Activated T-helper 1 cell treated with anti-CD3 and anti-CD28 coated beads, Interleukin-12 subunit alpha, Interleukin-12 subunit beta, Interleukin-2, Interleukin-4 antibody, amounts not matched to agents 30 ng/mL and 10 ng/mL and 1 ng/mL, durations not matched to agents 14 hours and 24 hours and 36 hours (primary cell): ENCODE measurements at regions not wholly inside any gene's neighbourhood (a gene's known extent, or its start where the extent isn't known, plus 50 kb on each side); places are given as distances from the start of the nearest gene placed in this dataset.
"Not testable (repeated sequence)": the region's sequence is repeated elsewhere in the genome, so short reads cannot be mapped to it uniquely, and the experiment has no call there.

Experiments
- DNase-seq: peaks from one replicate; pipeline ENCODE4 v3.0.0; 2021; ENCODE audit warnings: low spot score
- H3K27ac Mint-ChIP-seq: one replicate; pipeline ENCODE4 v1.8.0; 2021; ENCODE audit warnings: mild to moderate bottlenecking, mixed read lengths
- H3K27me3 Mint-ChIP-seq: one replicate; pipeline ENCODE4 v1.8.0; 2022; ENCODE audit warnings: mild to moderate bottlenecking, moderate library complexity, mixed read lengths; ENCODE audit not compliant: insufficient read depth
- H3K36me3 Mint-ChIP-seq: one replicate; pipeline ENCODE4 v1.8.0; 2021; ENCODE audit warnings: low read depth, mixed read lengths
- H3K4me1 Mint-ChIP-seq: one replicate; pipeline ENCODE4 v1.8.0; 2021; ENCODE audit warnings: low read depth, mixed read lengths
- H3K4me3 Mint-ChIP-seq: one replicate; pipeline ENCODE4 v1.8.0; 2021; ENCODE audit warnings: mild to moderate bottlenecking, moderate library complexity, mixed read lengths
- H3K9me3 Mint-ChIP-seq: one replicate; pipeline ENCODE4 v1.8.0; 2021; ENCODE audit warnings: mixed read lengths
- intact Hi-C: fragments of 100-400 bp; cut with micrococcal nuclease; formaldehyde crosslinking; loops from one replicate; pipeline ENCODE4 v1.15.1; 2024

DNA sequence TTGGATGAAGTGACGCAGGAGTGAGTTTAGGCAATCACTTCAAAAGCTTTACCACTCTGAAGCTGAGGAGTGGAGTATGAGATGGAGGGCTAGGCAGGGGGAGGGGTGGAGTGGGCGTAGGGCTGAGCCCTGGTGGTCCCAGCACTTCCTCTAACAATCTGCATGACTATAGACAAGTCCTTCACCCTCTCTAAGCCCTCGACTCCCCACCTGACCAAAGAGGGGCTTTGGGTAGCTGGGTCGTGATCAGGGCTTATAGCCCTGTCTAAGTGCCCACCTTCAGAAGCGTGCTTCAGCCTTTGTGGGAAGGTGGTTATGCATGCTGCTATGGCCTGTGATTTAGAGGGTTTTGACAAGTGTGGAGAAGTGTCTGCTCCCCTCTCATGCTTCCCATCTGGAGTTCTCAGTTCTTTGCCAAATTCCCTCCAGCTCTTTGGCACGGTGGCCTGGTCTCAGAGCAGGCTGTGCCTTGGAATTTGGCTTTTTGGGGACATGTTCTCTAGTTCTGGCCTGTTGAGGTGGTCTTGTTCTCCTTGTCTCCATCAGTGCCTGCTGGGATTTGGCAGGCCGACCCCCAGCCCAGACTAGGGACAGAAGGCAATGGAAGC is 53.0 kb downstream of the ACTBL2 start:
- intact Hi-C loops, result no loop called here
- DNase-seq, result no peak
- Mint-ChIP-seq H3K9me3 (no peaks in the 10 kb centered on the region), H3K4me3 (no peak overlapping the region), H3K4me1 (no peaks in the 10 kb centered on the region), H3K27me3 (no peaks in the 10 kb centered on the region), H3K27ac (no peak overlapping the region), H3K36me3 (no peaks in the 10 kb centered on the region)

- H3K9me3 Mint-ChIP-seq, H3K27ac Mint-ChIP-seq, H3K4me3 Mint-ChIP-seq, H3K27me3 Mint-ChIP-seq, H3K36me3 Mint-ChIP-seq, DNase-seq, H3K4me1 Mint-ChIP-seq, intact Hi-C loops: not testable (repeated sequence)
These were observed 53.6 kb downstream of the ACTBL2 start for GRCh38 chr5:57429021-57429420.

GRCh38 chr5:57422993-57423392 is 59.6 kb downstream of the ACTBL2 start:
- no peaks in the 10 kb centered on the region for H3K36me3 Mint-ChIP-seq
- DNase-seq, result no peak
- no peak overlapping the region for H3K4me3 Mint-ChIP-seq
- intact Hi-C loops, result no loop called here
- peaks cover 3% of the 10 kb centered on the region for H3K9me3 Mint-ChIP-seq
- H3K27me3 Mint-ChIP-seq, result no peaks in the 10 kb centered on the region
- H3K4me1 Mint-ChIP-seq, result no peaks in the 10 kb centered on the region
- no peak overlapping the region for H3K27ac Mint-ChIP-seq

GRCh38 chr5:57422341-57422740 is 60.3 kb downstream of the ACTBL2 start:
- no peaks in the 10 kb centered on the region for H3K36me3 Mint-ChIP-seq
- no peak for DNase-seq
- no peaks in the 10 kb centered on the region for H3K27me3 Mint-ChIP-seq
- intact Hi-C loops, result no loop called here
- H3K4me3 Mint-ChIP-seq, result no peak overlapping the region
- H3K9me3 Mint-ChIP-seq, result peaks cover 3% of the 10 kb centered on the region
- no peaks in the 10 kb centered on the region for H3K4me1 Mint-ChIP-seq
- no peak overlapping the region for H3K27ac Mint-ChIP-seq

DNA sequence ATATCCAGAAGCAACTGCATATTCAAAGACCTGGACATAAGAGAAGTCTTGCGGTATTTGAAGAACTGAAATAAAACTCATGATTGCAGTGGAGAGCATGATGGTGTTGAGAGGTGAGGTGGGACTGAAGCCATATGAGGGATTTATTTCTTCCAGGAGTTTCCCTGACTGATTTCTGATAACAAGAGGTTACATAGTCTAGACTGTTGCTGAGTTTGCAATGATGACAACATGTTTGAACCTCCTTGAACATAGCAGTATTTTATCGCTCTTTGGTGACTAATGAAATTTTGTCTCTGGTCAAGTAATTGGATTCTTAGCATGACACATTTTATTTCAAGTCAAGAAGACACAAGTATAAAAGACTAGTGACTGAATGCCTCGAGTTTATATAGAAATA is 61.8 kb downstream of the ACTBL2 start:
- Mint-ChIP-seq H3K4me3 (no peak overlapping the region), H3K27me3 (peaks cover 2% of the 10 kb centered on the region), H3K9me3 (peaks cover 3% of the 10 kb centered on the region), H3K27ac (no peak overlapping the region), H3K36me3 (no peaks in the 10 kb centered on the region), H3K4me1 (no peaks in the 10 kb centered on the region)
- DNase-seq, result no peak
- intact Hi-C loops, result no loop called here

DNA sequence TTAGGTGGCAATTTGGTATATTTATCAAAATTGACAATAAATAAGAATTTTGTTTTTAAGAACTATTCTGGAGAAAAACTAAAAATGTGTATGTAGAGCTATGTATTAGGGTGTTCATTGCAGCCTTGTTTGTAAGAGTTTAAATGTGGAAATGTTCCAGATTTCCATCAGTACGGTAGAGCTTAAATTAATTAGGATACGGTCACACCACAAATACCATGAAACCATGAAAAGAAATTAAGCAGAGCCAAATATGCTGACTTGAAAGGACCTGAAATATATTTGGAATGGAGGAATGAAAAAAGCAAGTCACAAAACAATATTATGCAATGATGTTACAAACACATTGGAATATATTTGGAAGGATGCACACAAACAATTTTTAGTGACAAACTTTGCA is 64.6 kb downstream of the ACTBL2 start:
- Mint-ChIP-seq H3K27ac (no peak overlapping the region), H3K4me3 (no peak overlapping the region), H3K4me1 (no peaks in the 10 kb centered on the region), H3K27me3 (peaks cover 2% of the 10 kb centered on the region), H3K36me3 (no peaks in the 10 kb centered on the region), H3K9me3 (peaks cover 3% of the 10 kb centered on the region)
- no peak for DNase-seq
- intact Hi-C loops, result no loop called here

DNA sequence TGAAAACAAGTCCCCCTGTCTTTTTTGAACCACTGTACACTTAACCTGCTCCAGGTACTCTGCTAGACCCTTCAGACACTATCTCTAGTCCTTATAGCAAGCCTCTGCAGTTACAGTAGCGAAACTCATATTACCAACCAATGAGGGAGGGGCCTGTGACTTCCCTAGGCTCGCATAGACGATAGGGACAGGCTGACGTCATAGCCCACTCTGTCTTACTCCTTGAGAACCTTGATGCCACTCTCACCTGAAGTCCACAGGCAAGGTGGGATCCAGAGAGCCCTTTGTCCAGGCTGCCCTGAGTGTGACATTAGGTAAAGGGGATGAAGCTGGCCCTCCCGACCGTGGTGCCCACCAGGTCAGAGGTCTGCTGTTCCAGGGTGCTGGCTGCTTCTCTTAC is 65.3 kb downstream of the ACTBL2 start:
- H3K9me3 Mint-ChIP-seq, result peaks cover 3% of the 10 kb centered on the region
- peaks cover 2% of the 10 kb centered on the region for H3K27me3 Mint-ChIP-seq
- intact Hi-C loops, result no loop called here

GRCh38 chr5:57416278-57416994 is 66.2 kb downstream of the ACTBL2 start:
- Mint-ChIP-seq H3K4me1 (no peaks in the 10 kb centered on the region), H3K27ac (no peak overlapping the region), H3K36me3 (no peaks in the 10 kb centered on the region), H3K4me3 (no peak overlapping the region), H3K9me3 (no peaks in the 10 kb centered on the region), H3K27me3 (peaks cover 2% of the 10 kb centered on the region)
- DNase-seq, result no peak
- intact Hi-C loops, result no loop called here

More for the DNA sequence above, 65.3 kb downstream of the ACTBL2 start:
- Mint-ChIP-seq H3K4me3 (no peak overlapping the region), H3K36me3 (no peaks in the 10 kb centered on the region), H3K4me1 (no peaks in the 10 kb centered on the region), H3K27ac (no peak overlapping the region)
- no peak for DNase-seq

GRCh38 chr5:57414857-57415256 is 67.8 kb downstream of the ACTBL2 start:
- Mint-ChIP-seq H3K9me3 (no peaks in the 10 kb centered on the region), H3K36me3 (no peaks in the 10 kb centered on the region), H3K27me3 (peaks cover 2% of the 10 kb centered on the region), H3K4me3 (no peak overlapping the region), H3K4me1 (no peaks in the 10 kb centered on the region), H3K27ac (no peak overlapping the region)
- intact Hi-C loops, result no loop called here
- DNase-seq, result no peak

GRCh38 chr5:57414191-57414590 is 68.4 kb downstream of the ACTBL2 start:
- intact Hi-C loops, result no loop called here
- no peaks in the 10 kb centered on the region for H3K36me3 Mint-ChIP-seq
- no peak for DNase-seq
- H3K4me3 Mint-ChIP-seq, result no peak overlapping the region
- no peaks in the 10 kb centered on the region for H3K9me3 Mint-ChIP-seq
- peaks cover 2% of the 10 kb centered on the region for H3K27me3 Mint-ChIP-seq
- H3K4me1 Mint-ChIP-seq, result no peaks in the 10 kb centered on the region
- no peak overlapping the region for H3K27ac Mint-ChIP-seq

- Mint-ChIP-seq H3K4me1 (no peaks in the 10 kb centered on the region), H3K4me3 (no peak overlapping the region), H3K9me3 (no peaks in the 10 kb centered on the region), H3K27ac (no peak overlapping the region), H3K27me3 (peaks cover 2% of the 10 kb centered on the region), H3K36me3 (no peaks in the 10 kb centered on the region)
- DNase-seq, result no peak
- intact Hi-C loops, result no loop called here
These were observed 69.5 kb downstream of the ACTBL2 start for GRCh38 chr5:57413145-57413544.

- intact Hi-C loops, result no loop called here
- no peaks in the 10 kb centered on the region for H3K4me1 Mint-ChIP-seq
- H3K4me3 Mint-ChIP-seq, result no peak overlapping the region
- no peak overlapping the region for H3K27ac Mint-ChIP-seq
- H3K9me3 Mint-ChIP-seq, result no peaks in the 10 kb centered on the region
- H3K27me3 Mint-ChIP-seq, result peaks cover 2% of the 10 kb centered on the region
- DNase-seq, result no peak
- no peaks in the 10 kb centered on the region for H3K36me3 Mint-ChIP-seq
These were observed 69.9 kb downstream of the ACTBL2 start for GRCh38 chr5:57412680-57413079.

DNA sequence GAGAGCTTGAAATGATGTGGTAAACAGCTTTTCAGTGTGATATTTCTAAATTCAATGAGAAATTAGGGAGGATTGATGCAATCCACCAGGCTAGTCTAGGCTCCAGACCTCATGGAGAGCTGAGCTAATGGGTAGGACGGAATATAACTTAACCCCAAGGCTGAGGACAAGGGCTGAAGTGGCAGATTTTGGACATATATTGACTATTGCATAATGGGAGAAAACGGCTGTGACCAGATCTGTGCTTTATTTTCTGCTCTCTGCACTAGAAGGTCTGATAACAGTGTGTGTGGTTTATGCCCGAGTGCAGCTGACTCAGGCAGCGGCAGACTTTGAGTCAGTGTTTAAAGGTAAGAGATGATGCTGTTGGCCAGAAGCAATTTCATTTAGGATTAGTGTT is 70.6 kb downstream of the ACTBL2 start:
- H3K27me3 Mint-ChIP-seq, result peaks cover 2% of the 10 kb centered on the region
- no peak overlapping the region for H3K4me3 Mint-ChIP-seq
- H3K36me3 Mint-ChIP-seq, result no peaks in the 10 kb centered on the region
- H3K4me1 Mint-ChIP-seq, result no peaks in the 10 kb centered on the region
- no peaks in the 10 kb centered on the region for H3K9me3 Mint-ChIP-seq
- no peak overlapping the region for H3K27ac Mint-ChIP-seq
- DNase-seq, result no peak
- intact Hi-C loops, result no loop called here
